ENCODE measurements at regions not wholly inside any gene's neighbourhood (a gene's known extent, or its start where the extent isn't known, plus 50 kb on each side); places are given as distances from the start of the nearest gene placed in this dataset.
"Not testable (repeated sequence)": the region's sequence is repeated elsewhere in the genome, so short reads cannot be mapped to it uniquely, and the experiment has no call there.

DNA sequence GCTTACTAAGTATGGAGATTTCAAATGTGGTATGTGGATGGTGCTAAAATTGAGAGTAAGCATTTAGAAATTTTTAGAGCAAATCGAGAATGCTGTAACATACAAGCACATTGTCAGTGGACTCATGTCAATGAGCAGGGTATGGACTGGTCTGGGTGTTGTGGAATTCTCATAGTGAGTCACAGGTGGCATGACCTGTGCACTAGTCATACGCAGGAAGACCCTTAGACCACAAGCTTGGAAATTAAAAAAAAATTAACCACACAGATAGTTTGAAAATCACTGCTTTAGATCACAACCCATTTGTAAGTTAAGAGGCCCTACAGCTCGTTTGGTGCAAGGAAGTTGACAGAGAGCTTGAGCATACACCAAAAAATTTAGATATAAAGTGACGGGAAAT is 102.9 kb upstream of the NBPF19 start:
- CTCF ChIA-PET (ENCODE audit: low intra/inter-chr PET ratio); H3K9me1 ChIP-seq (ENCODE audit: control insufficient read depth, insufficient read depth, low read length); H4K20me1 ChIP-seq (replicated peaks; ENCODE audit: control insufficient read depth, insufficient read depth, low read length); H3K79me2 ChIP-seq (ENCODE audit: control insufficient read depth, insufficient read depth, low read length); intact Hi-C loops (cut with micrococcal nuclease); H3K4me1 ChIP-seq (replicated peaks in 1 of 2; ENCODE audit: control insufficient read depth in 2 of 2, insufficient read depth in 2 of 2, low read length in 2 of 2); H3K9me3 ChIP-seq (replicated peaks; ENCODE audit: control insufficient read depth, insufficient read depth, low read depth, low read length); H3K4me3 ChIP-seq; H3K27ac ChIP-seq (ENCODE audit: extremely low read depth, low read depth, low read length); H3K9ac ChIP-seq (ENCODE audit: insufficient read depth in 1 of 2, low read depth in 2 of 2, low read length in 2 of 2); ATAC-seq; BruUV-seq (replicated peaks); in situ Hi-C loops (cut with MboI); H3K36me3 ChIP-seq (ENCODE audit: control insufficient read depth, insufficient read depth, low read length); H3K27me3 ChIP-seq (ENCODE audit: control insufficient read depth in 2 of 2, insufficient read depth in 2 of 2, low read length in 2 of 2); DNase-seq (ENCODE audit: extremely low read depth in 1 of 4, low spot score in 3 of 4); H2AFZ ChIP-seq (ENCODE audit: low read depth, low read length); H3K4me2 ChIP-seq (ENCODE audit: insufficient read depth, low read length); FAIRE-seq; POLR2A ChIA-PET: not testable (repeated sequence)
- WGBS (ENCODE audit: insufficient coverage, low coverage, missing lambda C conversion rate) = 0% methylated on average over 1 of the region's 4 CpGs

DNA sequence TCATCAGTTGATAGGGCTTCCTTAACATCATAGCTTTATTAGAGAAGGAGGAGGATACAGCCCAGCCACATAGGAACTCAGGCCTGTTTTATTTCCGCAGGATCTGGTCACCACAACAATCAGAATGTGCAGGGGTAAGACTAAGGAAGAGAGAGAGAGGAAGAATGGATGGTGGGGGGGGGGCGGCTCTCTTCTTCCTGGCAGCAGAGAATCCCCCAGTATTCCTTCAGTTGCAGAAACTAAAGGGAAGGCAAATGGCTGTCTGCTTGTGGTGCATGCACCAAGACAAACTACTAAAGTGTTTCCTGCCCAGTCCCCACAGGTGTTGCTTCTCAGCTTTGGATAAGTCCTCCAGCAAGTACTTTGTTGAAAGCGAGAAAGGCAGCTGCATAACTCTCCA is 96.4 kb upstream of the NBPF19 start:
- H3K4me2 ChIP-seq (ENCODE audit: insufficient read depth, low read length); H3K9ac ChIP-seq (ENCODE audit: insufficient read depth in 1 of 2, low read depth in 2 of 2, low read length in 2 of 2); POLR2A ChIA-PET; in situ Hi-C loops (cut with MboI); H3K36me3 ChIP-seq (ENCODE audit: control insufficient read depth, insufficient read depth, low read length); H3K4me3 ChIP-seq; H4K20me1 ChIP-seq (replicated peaks; ENCODE audit: control insufficient read depth, insufficient read depth, low read length); H2AFZ ChIP-seq (ENCODE audit: low read depth, low read length); H3K9me1 ChIP-seq (ENCODE audit: control insufficient read depth, insufficient read depth, low read length); FAIRE-seq; H3K27me3 ChIP-seq (ENCODE audit: control insufficient read depth in 2 of 2, insufficient read depth in 2 of 2, low read length in 2 of 2); H3K79me2 ChIP-seq (ENCODE audit: control insufficient read depth, insufficient read depth, low read length); H3K27ac ChIP-seq (ENCODE audit: extremely low read depth, low read depth, low read length); H3K9me3 ChIP-seq (replicated peaks; ENCODE audit: control insufficient read depth, insufficient read depth, low read depth, low read length); H3K4me1 ChIP-seq (replicated peaks in 1 of 2; ENCODE audit: control insufficient read depth in 2 of 2, insufficient read depth in 2 of 2, low read length in 2 of 2); CTCF ChIA-PET (ENCODE audit: low intra/inter-chr PET ratio); intact Hi-C loops (cut with micrococcal nuclease); ATAC-seq; DNase-seq (ENCODE audit: extremely low read depth in 1 of 4, low spot score in 3 of 4); BruUV-seq (replicated peaks): not testable (repeated sequence)
- WGBS (ENCODE audit: insufficient coverage, low coverage, missing lambda C conversion rate) = no CpG with 5 or more reads among the region's 3 CpGs

Measured in K562 (cell line).